Peyer's patch (tissue), 4 donors: ENCODE measurements at regions not wholly inside any gene's neighbourhood (a gene's known extent, or its start where the extent isn't known, plus 50 kb on each side); places are given as distances from the start of the nearest gene placed in this dataset.
"Not testable (repeated sequence)": the region's sequence is repeated elsewhere in the genome, so short reads cannot be mapped to it uniquely, and the experiment has no call there.

Source experiments
- DNase-seq, 3 donors: peaks; one replicate each; pipeline ENCODE4 v3.0.0-alpha.2; 2017 to 2019
- H3K27ac ChIP-seq, 4 donors: fragments of 200-600 bp; sonication (generic); one replicate each; pipeline ENCODE4 v1.5.1; 2016 to 2019
- H3K27me3 ChIP-seq, 2 donors: fragments of 200-600 bp; sonication (generic); one replicate each; pipeline ENCODE4 v1.5.1; 2019
- H3K36me3 ChIP-seq, 3 donors: fragments of 200-600 bp; sonication (generic); one replicate each; pipeline ENCODE4 v1.5.1; 2016 to 2019
- H3K4me1 ChIP-seq, 4 donors: fragments of 200-600 bp; sonication (generic); one replicate each; pipeline ENCODE4 v1.5.1; 2016 to 2019
- H3K4me3 ChIP-seq, 4 donors: fragments of 200-600 bp; sonication (generic); 1 replicate in 3 of 4; 2 replicates in 1 of 4; pipeline ENCODE4 v1.5.1; 2016 to 2019; ENCODE audit warnings: mild to moderate bottlenecking in 1 of 4
- H3K9me3 ChIP-seq, 4 donors: fragments of 200-600 bp; sonication (generic); one replicate each; pipeline ENCODE4 v1.5.1; 2016 to 2019; ENCODE audit warnings: mild to moderate bottlenecking in 1 of 4
- CTCF ChIP-seq, 6 experiments: fragments of 450-650 bp in 4 of 6; fragments of 200-600 bp in 2 of 6; sonication (generic) in 1 of 6; IDR thresholded peaks; one replicate each; pipeline ENCODE4 v1.5.1; 2017 to 2019; ENCODE audit warnings: antibody characterized with exemption in 6 of 6, mild to moderate bottlenecking in 3 of 6, moderate library complexity in 1 of 6
- POLR2A ChIP-seq, 2 donors: fragments of 450-650 bp; IDR thresholded peaks; one replicate each; pipeline ENCODE4 v1.5.1; 2017; ENCODE audit warnings: antibody characterized with exemption in 2 of 2, mild to moderate bottlenecking in 2 of 2, moderate library complexity in 2 of 2

- H3K4me1 ChIP-seq: no peaks in the 10 kb centered on the region
- no peak for DNase-seq
- TF ChIP-seq POLR2A (IDR thresholded peaks at IDR 0.05) (no peak), CTCF (IDR thresholded peaks at IDR 0.05) (no peak)
- no peak overlapping the region for H3K4me3 ChIP-seq
- no peaks in the 10 kb centered on the region for H3K36me3 ChIP-seq
- no peaks in the 10 kb centered on the region for H3K27me3 ChIP-seq
- H3K9me3 ChIP-seq: no peaks in the 10 kb centered on the region
- no peak overlapping the region for H3K27ac ChIP-seq
These were observed 280.0 kb downstream of the SOX4 start for GRCh38 chr6:21873562-21873961.

DNA sequence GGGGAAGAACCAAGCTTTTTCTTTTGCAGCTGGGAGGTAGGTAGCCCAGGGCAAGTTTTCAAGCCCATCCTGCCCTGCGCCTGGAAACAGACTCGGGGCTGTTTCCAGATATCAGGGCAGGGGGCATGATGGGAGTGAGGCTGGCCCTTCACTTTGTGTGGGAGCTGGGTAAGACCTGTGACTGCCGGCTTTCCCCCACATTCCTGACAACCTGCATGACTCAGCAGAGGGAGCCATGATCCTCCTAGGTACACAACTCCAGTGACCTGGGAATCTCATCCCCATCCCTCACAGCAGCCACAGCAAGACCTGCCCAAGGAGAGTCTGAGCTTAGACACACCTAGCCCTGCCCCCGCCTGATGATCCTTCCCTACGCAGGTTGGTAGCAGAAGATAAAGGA is 280.8 kb downstream of the SOX4 start:
- Histone ChIP-seq H3K27me3 (no peaks in the 10 kb centered on the region), H3K4me3 (no peak overlapping the region), H3K4me1 (no peaks in the 10 kb centered on the region), H3K36me3 (no peaks in the 10 kb centered on the region), H3K9me3 (no peaks in the 10 kb centered on the region), H3K27ac (no peak overlapping the region)
- no peak for TF ChIP-seq CTCF (IDR thresholded peaks at IDR 0.05)
- no peak for TF ChIP-seq POLR2A (IDR thresholded peaks at IDR 0.05)
- no peak for DNase-seq

GRCh38 chr6:21877037-21877436 is 283.5 kb downstream of the SOX4 start:
- H3K27me3 ChIP-seq, H3K9me3 ChIP-seq, H3K27ac ChIP-seq, H3K36me3 ChIP-seq, DNase-seq, H3K4me3 ChIP-seq, H3K4me1 ChIP-seq: not testable (repeated sequence)

GRCh38 chr6:21880249-21880648 is 286.7 kb downstream of the SOX4 start:
- not testable (repeated sequence) for DNase-seq, H3K4me1 ChIP-seq, H3K4me3 ChIP-seq, H3K9me3 ChIP-seq, H3K27ac ChIP-seq, H3K36me3 ChIP-seq, H3K27me3 ChIP-seq

- Histone ChIP-seq H3K27me3 (no peaks in the 10 kb centered on the region), H3K27ac (no peak overlapping the region), H3K4me3 (no peak overlapping the region), H3K4me1 (peaks cover 0 to 10% (median 0%) of the 10 kb centered on the region in 4 donors), H3K36me3 (no peaks in the 10 kb centered on the region), H3K9me3 (no peaks in the 10 kb centered on the region)
- TF ChIP-seq CTCF (IDR thresholded peaks at IDR 0.05) (no peak), POLR2A (IDR thresholded peaks at IDR 0.05) (no peak)
- no peak for DNase-seq
These were observed 288.5 kb downstream of the SOX4 start for GRCh38 chr6:21881969-21882465.

GRCh38 chr6:21883595-21884328 is 290.2 kb downstream of the SOX4 start:
- Histone ChIP-seq H3K27me3 (no peaks in the 10 kb centered on the region), H3K27ac (no peak overlapping the region), H3K4me1 (peaks cover 0 to 10% (median 0%) of the 10 kb centered on the region in 4 donors), H3K4me3 (no peak overlapping the region), H3K36me3 (no peaks in the 10 kb centered on the region), H3K9me3 (no peaks in the 10 kb centered on the region)
- TF ChIP-seq CTCF (IDR thresholded peaks at IDR 0.05) (no peak), POLR2A (IDR thresholded peaks at IDR 0.05) (no peak)
- DNase-seq: no peak

DNA sequence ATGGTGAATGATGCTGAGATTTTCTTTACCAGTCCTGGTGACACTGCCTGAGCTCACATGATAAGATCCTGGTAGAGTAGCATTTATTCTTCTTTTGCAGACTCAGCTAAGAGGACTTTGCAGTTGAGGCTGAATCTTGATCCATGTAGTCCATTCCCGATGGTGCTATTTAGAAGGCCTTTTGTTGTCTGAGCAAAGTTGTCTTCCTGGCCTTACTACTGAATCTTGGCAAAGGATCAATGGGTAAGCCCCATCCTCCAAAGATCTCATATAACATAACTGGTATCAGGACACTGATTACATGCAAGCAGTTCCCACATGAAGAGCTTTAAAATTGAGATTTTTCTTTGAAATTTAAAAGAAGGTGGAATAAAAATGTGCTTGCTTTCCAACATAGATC is 291.6 kb downstream of the SOX4 start:
- no peaks in the 10 kb centered on the region for H3K27me3 ChIP-seq
- no peaks in the 10 kb centered on the region for H3K9me3 ChIP-seq
- peaks cover 0 to 10% (median 0%) of the 10 kb centered on the region in 4 donors for H3K4me1 ChIP-seq
- peak overlapping the region in 2 of 4 donors; percentile 12 to 19 for H3K27ac ChIP-seq
- DNase-seq: no peak
- no peak for TF ChIP-seq CTCF (IDR thresholded peaks at IDR 0.05)
- no peak for TF ChIP-seq POLR2A (IDR thresholded peaks at IDR 0.05)
- no peak overlapping the region for H3K4me3 ChIP-seq
- no peaks in the 10 kb centered on the region for H3K36me3 ChIP-seq
